HCT116 (cell line): ENCODE measurements at regions not wholly inside any gene's neighbourhood (a gene's known extent, or its start where the extent isn't known, plus 50 kb on each side); places are given as distances from the start of the nearest gene placed in this dataset.

Source experiments
- EZH2 ChIP-seq: fragments of 200-600 bp; sonication (generic); IDR thresholded peaks from 2 replicates; pipeline ENCODE4 v1.6.1; 2017; ENCODE audit warnings: antibody characterized with exemption, mixed run types
- EZH2phosphoT487 ChIP-seq: fragments of 200-600 bp; IDR thresholded peaks from 2 replicates; pipeline ENCODE4 v1.6.1; 2018; ENCODE audit warnings: antibody characterized with exemption, borderline replicate concordance
- POLR2A ChIP-seq: IDR thresholded peaks from 2 replicates; pipeline ENCODE4 v1.7.0; 2011; ENCODE audit warnings: borderline replicate concordance; ENCODE audit not compliant: insufficient read depth, insufficient read length; ENCODE audit errors: extremely low read depth
- POLR2AphosphoS5 ChIP-seq: IDR thresholded peaks from 2 replicates; pipeline ENCODE4 v1.6.1; 2011; ENCODE audit warnings: mild to moderate bottlenecking, low read depth, low read length, moderate library complexity
- RAD21 ChIP-seq: IDR thresholded peaks from 2 replicates; pipeline ENCODE4 v1.6.1; 2012; ENCODE audit warnings: low read depth, mild to moderate bottlenecking
- SIN3A ChIP-seq: IDR thresholded peaks from 2 replicates; pipeline ENCODE4 v1.6.1; 2012; ENCODE audit warnings: low read depth
- SP1 ChIP-seq: IDR thresholded peaks from 2 replicates; pipeline ENCODE4 v1.6.1; 2012; ENCODE audit warnings: low read depth
- SRF ChIP-seq: IDR thresholded peaks from 2 replicates; pipeline ENCODE4 v1.6.1; 2012; ENCODE audit warnings: low read depth
- YY1 ChIP-seq: IDR thresholded peaks from 2 replicates; pipeline ENCODE4 v1.6.1; 2011; ENCODE audit warnings: low read length, low read depth, moderate library complexity, mild to moderate bottlenecking; ENCODE audit not compliant: insufficient replicate concordance; ENCODE audit errors: extremely low read depth
- ZNF274 ChIP-seq: fragments of 200-500 bp; sonication (Bioruptor generic); IDR thresholded peaks from 2 replicates; pipeline ENCODE4 v1.6.1; 2014; ENCODE audit warnings: mild to moderate bottlenecking, low read depth, low read length, inconsistent platforms
- TF ChIP-seq, protein P1 (sequence below), 3 experiments: fragments of 200-600 bp in 1 of 3; sonication (generic) in 1 of 3; IDR thresholded peaks in 2 of 3; conservative IDR thresholded peaks in 1 of 3; 2 replicates each; pipeline ENCODE4 v1.5.1; 2012 to 2017; ENCODE audit warnings: low read depth in 2 of 3, low read length in 2 of 3, antibody characterized with exemption in 1 of 3, borderline replicate concordance in 1 of 3, control low read depth in 1 of 3, mild to moderate bottlenecking in 1 of 3, mixed read lengths in 1 of 3, mixed run types in 1 of 3, moderate library complexity in 1 of 3; ENCODE audit not compliant: insufficient read depth in 1 of 3
- TF ChIP-seq, protein P2 (sequence below): IDR thresholded peaks from 2 replicates; pipeline ENCODE4 v1.6.1; 2012
- TF ChIP-seq, protein P3 (sequence below): IDR thresholded peaks from 2 replicates; pipeline ENCODE4 v1.6.1; 2012; ENCODE audit warnings: low read depth

DNA sequence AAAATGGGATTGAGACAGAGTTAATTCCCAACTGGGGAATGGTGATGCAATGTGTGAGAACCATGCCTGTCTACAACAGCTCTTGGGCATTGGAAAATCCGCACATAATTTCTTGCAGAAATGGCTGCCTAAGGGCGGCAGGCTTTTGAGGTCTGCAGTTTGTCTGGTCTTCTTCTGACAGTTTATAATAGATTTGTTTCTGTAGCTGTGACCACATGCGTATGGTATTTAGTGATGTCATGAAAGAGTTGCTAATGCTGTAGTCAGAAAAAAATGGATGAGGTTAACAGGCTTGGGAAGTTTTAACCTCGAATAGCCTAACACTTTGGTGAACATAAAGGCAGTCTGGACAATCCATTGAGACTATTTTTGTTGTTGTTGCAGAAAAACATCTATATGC lies 544.1 kb upstream of the AMELY start:
- TF ChIP-seq, protein P1, sequence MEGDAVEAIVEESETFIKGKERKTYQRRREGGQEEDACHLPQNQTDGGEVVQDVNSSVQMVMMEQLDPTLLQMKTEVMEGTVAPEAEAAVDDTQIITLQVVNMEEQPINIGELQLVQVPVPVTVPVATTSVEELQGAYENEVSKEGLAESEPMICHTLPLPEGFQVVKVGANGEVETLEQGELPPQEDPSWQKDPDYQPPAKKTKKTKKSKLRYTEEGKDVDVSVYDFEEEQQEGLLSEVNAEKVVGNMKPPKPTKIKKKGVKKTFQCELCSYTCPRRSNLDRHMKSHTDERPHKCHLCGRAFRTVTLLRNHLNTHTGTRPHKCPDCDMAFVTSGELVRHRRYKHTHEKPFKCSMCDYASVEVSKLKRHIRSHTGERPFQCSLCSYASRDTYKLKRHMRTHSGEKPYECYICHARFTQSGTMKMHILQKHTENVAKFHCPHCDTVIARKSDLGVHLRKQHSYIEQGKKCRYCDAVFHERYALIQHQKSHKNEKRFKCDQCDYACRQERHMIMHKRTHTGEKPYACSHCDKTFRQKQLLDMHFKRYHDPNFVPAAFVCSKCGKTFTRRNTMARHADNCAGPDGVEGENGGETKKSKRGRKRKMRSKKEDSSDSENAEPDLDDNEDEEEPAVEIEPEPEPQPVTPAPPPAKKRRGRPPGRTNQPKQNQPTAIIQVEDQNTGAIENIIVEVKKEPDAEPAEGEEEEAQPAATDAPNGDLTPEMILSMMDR (IDR thresholded peaks at IDR 0.05 in 2 of 3, conservative IDR thresholded peaks at IDR 0.05 in 1 of 3; ENCODE audit: borderline replicate concordance in 1 of 3, insufficient read depth in 1 of 3, low read depth in 2 of 3, low read length in 2 of 3), result no peak
- TF ChIP-seq, protein P2, sequence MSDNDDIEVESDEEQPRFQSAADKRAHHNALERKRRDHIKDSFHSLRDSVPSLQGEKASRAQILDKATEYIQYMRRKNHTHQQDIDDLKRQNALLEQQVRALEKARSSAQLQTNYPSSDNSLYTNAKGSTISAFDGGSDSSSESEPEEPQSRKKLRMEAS, result no peak
- TF ChIP-seq POLR2A, result no peak
- no peak for TF ChIP-seq EZH2
- TF ChIP-seq POLR2AphosphoS5, result no peak
- TF ChIP-seq SIN3A, result no peak
- TF ChIP-seq, protein P3, sequence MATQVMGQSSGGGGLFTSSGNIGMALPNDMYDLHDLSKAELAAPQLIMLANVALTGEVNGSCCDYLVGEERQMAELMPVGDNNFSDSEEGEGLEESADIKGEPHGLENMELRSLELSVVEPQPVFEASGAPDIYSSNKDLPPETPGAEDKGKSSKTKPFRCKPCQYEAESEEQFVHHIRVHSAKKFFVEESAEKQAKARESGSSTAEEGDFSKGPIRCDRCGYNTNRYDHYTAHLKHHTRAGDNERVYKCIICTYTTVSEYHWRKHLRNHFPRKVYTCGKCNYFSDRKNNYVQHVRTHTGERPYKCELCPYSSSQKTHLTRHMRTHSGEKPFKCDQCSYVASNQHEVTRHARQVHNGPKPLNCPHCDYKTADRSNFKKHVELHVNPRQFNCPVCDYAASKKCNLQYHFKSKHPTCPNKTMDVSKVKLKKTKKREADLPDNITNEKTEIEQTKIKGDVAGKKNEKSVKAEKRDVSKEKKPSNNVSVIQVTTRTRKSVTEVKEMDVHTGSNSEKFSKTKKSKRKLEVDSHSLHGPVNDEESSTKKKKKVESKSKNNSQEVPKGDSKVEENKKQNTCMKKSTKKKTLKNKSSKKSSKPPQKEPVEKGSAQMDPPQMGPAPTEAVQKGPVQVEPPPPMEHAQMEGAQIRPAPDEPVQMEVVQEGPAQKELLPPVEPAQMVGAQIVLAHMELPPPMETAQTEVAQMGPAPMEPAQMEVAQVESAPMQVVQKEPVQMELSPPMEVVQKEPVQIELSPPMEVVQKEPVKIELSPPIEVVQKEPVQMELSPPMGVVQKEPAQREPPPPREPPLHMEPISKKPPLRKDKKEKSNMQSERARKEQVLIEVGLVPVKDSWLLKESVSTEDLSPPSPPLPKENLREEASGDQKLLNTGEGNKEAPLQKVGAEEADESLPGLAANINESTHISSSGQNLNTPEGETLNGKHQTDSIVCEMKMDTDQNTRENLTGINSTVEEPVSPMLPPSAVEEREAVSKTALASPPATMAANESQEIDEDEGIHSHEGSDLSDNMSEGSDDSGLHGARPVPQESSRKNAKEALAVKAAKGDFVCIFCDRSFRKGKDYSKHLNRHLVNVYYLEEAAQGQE, result no peak
- no peak for TF ChIP-seq SRF
- TF ChIP-seq SP1, result no peak
- TF ChIP-seq ZNF274, result no peak
- no peak for TF ChIP-seq EZH2phosphoT487
- no peak for TF ChIP-seq YY1
- TF ChIP-seq RAD21, result no peak
